GM18498 (cell line): ENCODE measurements at regions not wholly inside any gene's neighbourhood (a gene's known extent, or its start where the extent isn't known, plus 50 kb on each side); places are given as distances from the start of the nearest gene placed in this dataset.

Experiments used
- ATAC-seq: cut with Tn5 transposase; IDR thresholded peaks from one replicate; pipeline ENCODE4 v1.9.1; 2021; ENCODE audit warnings: mild to moderate bottlenecking, moderate library complexity; ENCODE audit not compliant: unreplicated experiment

GRCh38 chr2:118477111-118477862, 370.2 kb downstream of the EN1 start:
- no peak for ATAC-seq

- no peak for ATAC-seq
Observed at GRCh38 chr2:118475622-118476205, 371.7 kb downstream of the EN1 start.

- no peak for ATAC-seq
Observed at GRCh38 chr2:118474541-118474920, 372.9 kb downstream of the EN1 start.

GRCh38 chr2:118473846-118474540, 373.5 kb downstream of the EN1 start:
- ATAC-seq: no peak

- no peak for ATAC-seq
Observed at GRCh38 chr2:118473241-118473640, 374.2 kb downstream of the EN1 start.

GRCh38 chr2:118470297-118470696, 377.2 kb downstream of the EN1 start:
- no peak for ATAC-seq

- no peak for ATAC-seq
Observed at GRCh38 chr2:118469103-118469502, 378.3 kb downstream of the EN1 start.

- ATAC-seq: no peak
Observed at GRCh38 chr2:118464546-118465265, 376.4 kb downstream of the INSIG2 start.

- ATAC-seq: no peak
Observed at GRCh38 chr2:118464046-118464445, 375.8 kb downstream of the INSIG2 start.

GRCh38 chr2:118460425-118460824, 372.2 kb downstream of the INSIG2 start:
- no peak for ATAC-seq

GRCh38 chr2:118459426-118459825, 371.2 kb downstream of the INSIG2 start:
- ATAC-seq: no peak

GRCh38 chr2:118457951-118458350, 369.7 kb downstream of the INSIG2 start:
- ATAC-seq: no peak

- ATAC-seq: no peak
Observed at GRCh38 chr2:118449401-118449800, 361.1 kb downstream of the INSIG2 start.

- ATAC-seq: no peak
Observed at GRCh38 chr2:118443596-118443995, 355.3 kb downstream of the INSIG2 start.

- ATAC-seq: no peak
Observed at GRCh38 chr2:118442996-118443553, 354.8 kb downstream of the INSIG2 start.

- ATAC-seq: no peak
Observed at GRCh38 chr2:118442046-118442445, 353.8 kb downstream of the INSIG2 start.

- no peak for ATAC-seq
Observed at GRCh38 chr2:118440404-118441098, 352.3 kb downstream of the INSIG2 start.

GRCh38 chr2:118437501-118437900, 349.2 kb downstream of the INSIG2 start:
- ATAC-seq: no peak

- ATAC-seq: no peak
Observed at GRCh38 chr2:118431997-118432396, 343.7 kb downstream of the INSIG2 start.

- no peak for ATAC-seq
Observed at GRCh38 chr2:118431586-118431985, 343.3 kb downstream of the INSIG2 start.

- no peak for ATAC-seq
Observed at GRCh38 chr2:118431165-118431517, 342.9 kb downstream of the INSIG2 start.
